Hepatocyte (in vitro differentiated cells): ENCODE measurements at regions not wholly inside any gene's neighbourhood (a gene's known extent, or its start where the extent isn't known, plus 50 kb on each side); places are given as distances from the start of the nearest gene placed in this dataset.

Experiments used
- CTCF ChIP-seq: fragments of 200-600 bp; sonication (generic); IDR thresholded peaks from 2 replicates; pipeline ENCODE4 v1.5.1; 2016; ENCODE audit warnings: antibody characterized with exemption, mild to moderate bottlenecking; ENCODE audit not compliant: poor library complexity
- EZH2 ChIP-seq: fragments of 200-600 bp; sonication (generic); IDR thresholded peaks from 2 replicates; pipeline ENCODE4 v1.6.1; 2016; ENCODE audit warnings: antibody characterized with exemption, mild to moderate bottlenecking, borderline replicate concordance
- EZH2phosphoT487 ChIP-seq: fragments of 200-600 bp; sonication (generic); IDR thresholded peaks from one replicate; pipeline ENCODE4 v1.6.1; 2018; ENCODE audit warnings: antibody characterized with exemption, mild to moderate bottlenecking, low read depth, moderate library complexity; ENCODE audit not compliant: unreplicated experiment, severe bottlenecking

GRCh38 chr2:238627899-238628298, 201.2 kb downstream of the ASB1 start:
- TF ChIP-seq EZH2phosphoT487: no peak
- no peak for TF ChIP-seq CTCF
- TF ChIP-seq EZH2: no peak
